ENCODE measurements at regions not wholly inside any gene's neighbourhood (a gene's known extent, or its start where the extent isn't known, plus 50 kb on each side); places are given as distances from the start of the nearest gene placed in this dataset.

- H3K9me3 ChIP-seq (ENCODE audit: low read length) = no peaks in the 10 kb centered on the region
- no peaks in the 10 kb centered on the region for H3K9me2 ChIP-seq (ENCODE audit: insufficient read depth, low read length)
- H3K36me3 ChIP-seq (ENCODE audit: insufficient read depth, low read length) = no peaks in the 10 kb centered on the region
- H3F3A ChIP-seq (ENCODE audit: insufficient read depth, low read length, poor library complexity, severe bottlenecking) = no peaks in the 10 kb centered on the region
- H3K4me2 ChIP-seq (ENCODE audit: low read length) = no peak overlapping the region
- no peaks in the 10 kb centered on the region for H3K27me3 ChIP-seq (ENCODE audit: insufficient read depth, low read depth, low read length)
- no peak overlapping the region for H3K27ac ChIP-seq (ENCODE audit: low read length)
- TF ChIP-seq EZH2 (IDR thresholded peaks at IDR 0.05; ENCODE audit: borderline replicate concordance, insufficient read depth, low read length, poor library complexity, severe bottlenecking) (no peak), RAD21 (conservative IDR thresholded peaks at IDR 0.05) (no peak)
- H2AFZ ChIP-seq (ENCODE audit: low read depth, low read length) = no peak overlapping the region
- no peak overlapping the region for H3K4me3 ChIP-seq (ENCODE audit: low read length)
- no peaks in the 10 kb centered on the region for H3K79me2 ChIP-seq (replicated peaks; ENCODE audit: insufficient read depth, low read length)
- H3K9ac ChIP-seq (ENCODE audit: low read length) = no peak overlapping the region
- no peaks in the 10 kb centered on the region for H4K20me1 ChIP-seq (ENCODE audit: insufficient read depth)
Observed at GRCh38 chr5:164747371-164747770, 1242.0 kb downstream of the MAT2B start.

- no peak overlapping the region for H3K4me3 ChIP-seq (ENCODE audit: low read length)
- no peaks in the 10 kb centered on the region for H4K20me1 ChIP-seq (ENCODE audit: insufficient read depth)
- no peak overlapping the region for H3K27ac ChIP-seq (ENCODE audit: low read length)
- no peaks in the 10 kb centered on the region for H3F3A ChIP-seq (ENCODE audit: insufficient read depth, low read length, poor library complexity, severe bottlenecking)
- H3K27me3 ChIP-seq (ENCODE audit: insufficient read depth, low read depth, low read length) = no peaks in the 10 kb centered on the region
- H3K36me3 ChIP-seq (ENCODE audit: insufficient read depth, low read length) = no peaks in the 10 kb centered on the region
- H3K9me3 ChIP-seq (ENCODE audit: low read length) = no peaks in the 10 kb centered on the region
- no peak overlapping the region for H2AFZ ChIP-seq (ENCODE audit: low read depth, low read length)
- H3K79me2 ChIP-seq (replicated peaks; ENCODE audit: insufficient read depth, low read length) = no peaks in the 10 kb centered on the region
- no peaks in the 10 kb centered on the region for H3K9me2 ChIP-seq (ENCODE audit: insufficient read depth, low read length)
- H3K4me2 ChIP-seq (ENCODE audit: low read length) = no peak overlapping the region
- no peak for TF ChIP-seq CTCF (IDR thresholded peaks at IDR 0.05; ENCODE audit: poor library complexity, severe bottlenecking)
- TF ChIP-seq SMC3 (conservative IDR thresholded peaks at IDR 0.05; ENCODE audit: poor library complexity) = no peak
- no peak for TF ChIP-seq REST (IDR thresholded peaks at IDR 0.05; ENCODE audit: borderline replicate concordance)
- TF ChIP-seq MXI1 (conservative IDR thresholded peaks at IDR 0.05; ENCODE audit: poor library complexity, severe bottlenecking) = no peak
- no peak for TF ChIP-seq POLR2AphosphoS5 (IDR thresholded peaks at IDR 0.05)
- TF ChIP-seq EZH2 (IDR thresholded peaks at IDR 0.05; ENCODE audit: borderline replicate concordance, insufficient read depth, low read length, poor library complexity, severe bottlenecking) = no peak
- no peak for TF ChIP-seq RAD21 (conservative IDR thresholded peaks at IDR 0.05)
- no peak for TF ChIP-seq EP300 (conservative IDR thresholded peaks at IDR 0.05; ENCODE audit: poor library complexity, severe bottlenecking)
- TF ChIP-seq TAF1 (IDR thresholded peaks at IDR 0.05; ENCODE audit: low read depth) = no peak
- no peak overlapping the region for H3K9ac ChIP-seq (ENCODE audit: low read length)
Observed at GRCh38 chr5:164748861-164749260, 1243.4 kb downstream of the MAT2B start.

GRCh38 chr5:164753434-164753833 is 1248.0 kb downstream of the MAT2B start:
- Histone ChIP-seq H3F3A (ENCODE audit: insufficient read depth, low read length, poor library complexity, severe bottlenecking) (no peaks in the 10 kb centered on the region), H3K27ac (ENCODE audit: low read length) (no peak overlapping the region), H3K27me3 (ENCODE audit: insufficient read depth, low read depth, low read length) (no peaks in the 10 kb centered on the region), H3K9me3 (ENCODE audit: low read length) (no peaks in the 10 kb centered on the region), H3K9me2 (ENCODE audit: insufficient read depth, low read length) (no peaks in the 10 kb centered on the region), H3K4me2 (ENCODE audit: low read length) (no peak overlapping the region), H3K4me3 (ENCODE audit: low read length) (no peak overlapping the region), H3K79me2 (replicated peaks; ENCODE audit: insufficient read depth, low read length) (no peaks in the 10 kb centered on the region), H3K36me3 (ENCODE audit: insufficient read depth, low read length) (no peaks in the 10 kb centered on the region), H2AFZ (ENCODE audit: low read depth, low read length) (no peak overlapping the region), H3K9ac (ENCODE audit: low read length) (no peak overlapping the region), H4K20me1 (ENCODE audit: insufficient read depth) (no peaks in the 10 kb centered on the region)
- no peak for TF ChIP-seq EZH2 (IDR thresholded peaks at IDR 0.05; ENCODE audit: borderline replicate concordance, insufficient read depth, low read length, poor library complexity, severe bottlenecking)
- TF ChIP-seq POLR2AphosphoS5 (IDR thresholded peaks at IDR 0.05) = no peak
- no peak for TF ChIP-seq MXI1 (conservative IDR thresholded peaks at IDR 0.05; ENCODE audit: poor library complexity, severe bottlenecking)
- no peak for TF ChIP-seq TAF1 (IDR thresholded peaks at IDR 0.05; ENCODE audit: low read depth)
- TF ChIP-seq CTCF (IDR thresholded peaks at IDR 0.05; ENCODE audit: poor library complexity, severe bottlenecking) = no peak
- TF ChIP-seq RAD21 (conservative IDR thresholded peaks at IDR 0.05) = no peak
- no peak for TF ChIP-seq SMC3 (conservative IDR thresholded peaks at IDR 0.05; ENCODE audit: poor library complexity)
- TF ChIP-seq EP300 (conservative IDR thresholded peaks at IDR 0.05; ENCODE audit: poor library complexity, severe bottlenecking) = no peak
- TF ChIP-seq REST (IDR thresholded peaks at IDR 0.05; ENCODE audit: borderline replicate concordance) = no peak
